H1 (cell line): ENCODE measurements at regions not wholly inside any gene's neighbourhood (a gene's known extent, or its start where the extent isn't known, plus 50 kb on each side); places are given as distances from the start of the nearest gene placed in this dataset.

ENCODE experiments used
- CTCF ChIA-PET: fragments of 300-600 bp; sonication (Branson Sonifier 250); formaldehyde crosslinking; loops from one replicate; lab custom pipeline; 2021; ENCODE audit not compliant: partially characterized antibody; lab: Charles Lee
- POLR2A ChIA-PET: fragments of 300-600 bp; sonication (Branson Sonifier 250); formaldehyde crosslinking; loops from one replicate; lab custom pipeline; 2021; ENCODE audit warnings: inconsistent platforms; ENCODE audit not compliant: partially characterized antibody; lab: Charles Lee
- DNase-seq, 2 experiments: peaks; one replicate each; pipeline versions ENCODE4 v3.0.0 to v3.0.0-alpha.2; 2010 to 2022; ENCODE audit warnings: low spot score in 2 of 2, low read depth in 1 of 2, mixed read lengths in 1 of 2
- FAIRE-seq: peaks from 2 replicates; lab custom pipeline; 2011; peaks lifted over from hg19 to GRCh38; lab: Jason Lieb, UNC
- H2AFZ ChIP-seq: 2 replicates; pipeline ENCODE4 v1.8.1; 2012; ENCODE audit warnings: low read length, inconsistent platforms
- H2AK5ac ChIP-seq: 2 replicates; pipeline ENCODE4 v1.6.1; 2013; ENCODE audit warnings: low read depth, low read length
- H2BK120ac ChIP-seq: replicated peaks from 2 replicates; pipeline ENCODE3; 2013; ENCODE audit warnings: low read depth, low read length, inconsistent platforms
- H2BK12ac ChIP-seq: 2 replicates; pipeline ENCODE4 v1.6.1; 2013; ENCODE audit warnings: low read depth, low read length
- H2BK15ac ChIP-seq: 2 replicates; pipeline ENCODE4 v1.6.1; 2013; ENCODE audit warnings: low read length
- H2BK20ac ChIP-seq: 2 replicates; pipeline ENCODE4 v1.6.1; 2013; ENCODE audit warnings: low read length
- H2BK5ac ChIP-seq: 2 replicates; pipeline ENCODE4 v1.6.1; 2013; ENCODE audit warnings: low read depth, low read length
- H3K14ac ChIP-seq: 2 replicates; pipeline ENCODE4 v1.6.1; 2013; ENCODE audit warnings: inconsistent platforms; ENCODE audit not compliant: insufficient read length
- H3K18ac ChIP-seq: 2 replicates; pipeline ENCODE4 v1.6.1; 2013; ENCODE audit warnings: low read length; ENCODE audit errors: extremely low read depth
- H3K23ac ChIP-seq: 2 replicates; pipeline ENCODE4 v1.6.1; 2013; ENCODE audit warnings: inconsistent platforms; ENCODE audit not compliant: insufficient read length
- H3K23me2 ChIP-seq: 2 replicates; pipeline ENCODE4 v1.6.1; 2013; ENCODE audit warnings: low read depth, low read length
- H3K27ac ChIP-seq: 2 replicates; pipeline ENCODE4 v1.6.1; 2011; ENCODE audit warnings: low read depth, low read length, inconsistent platforms
- H3K27me3 ChIP-seq, 4 experiments: replicated peaks in 1 of 4; 1 replicate in 1 of 4; 2 replicates in 3 of 4; pipeline versions ENCODE4 v1.6.1 to v1.8.1; 2011 to 2013; ENCODE audit warnings: low read length in 3 of 4, mild to moderate bottlenecking in 3 of 4, inconsistent platforms in 2 of 4, mixed read lengths in 2 of 4, moderate library complexity in 1 of 4; ENCODE audit not compliant: control insufficient read depth in 3 of 4, insufficient read depth in 3 of 4; ENCODE audit errors: extremely low read depth in 1 of 4
- H3K36me3 ChIP-seq, 4 experiments: 2 replicates each; pipeline versions ENCODE4 v1.6.1 to v1.8.1; 2011 to 2013; ENCODE audit warnings: mild to moderate bottlenecking in 4 of 4, low read length in 3 of 4, moderate library complexity in 2 of 4, control low read depth in 1 of 4, inconsistent platforms in 1 of 4; ENCODE audit not compliant: insufficient read depth in 4 of 4, control insufficient read depth in 2 of 4
- H3K4ac ChIP-seq: replicated peaks from 2 replicates; pipeline ENCODE3; 2013; ENCODE audit warnings: low read length, low read depth, mixed read lengths, inconsistent platforms; ENCODE audit not compliant: insufficient read length
- H3K4me1 ChIP-seq, 4 experiments: replicated peaks in 1 of 4; 1 replicate in 1 of 4; 2 replicates in 3 of 4; pipeline versions ENCODE4 v1.6.1 to v1.8.1; 2011 to 2013; ENCODE audit warnings: low read length in 3 of 4, inconsistent platforms in 2 of 4, mixed read lengths in 1 of 4; ENCODE audit not compliant: insufficient read depth in 4 of 4, control insufficient read depth in 3 of 4
- H3K4me2 ChIP-seq, 2 experiments: 2 replicates each; pipeline versions ENCODE4 v1.6.1 to v1.8.1; 2011 to 2013; ENCODE audit warnings: low read depth in 2 of 2, low read length in 2 of 2, control low read depth in 1 of 2, inconsistent platforms in 1 of 2, mild to moderate bottlenecking in 1 of 2; ENCODE audit not compliant: insufficient read depth in 1 of 2
- H3K4me3 ChIP-seq, 4 experiments: fragments of 200-600, 300-600 bp in 1 of 4; sonication (generic), shearing (Covaris generic), sonication (Bioruptor Twin) in 1 of 4; 2 replicates each; pipeline versions ENCODE4 v1.5.1 to v1.8.1; 2011 to 2016; ENCODE audit warnings: low read length in 4 of 4, low read depth in 3 of 4, control low read depth in 2 of 4, inconsistent platforms in 2 of 4, mild to moderate bottlenecking in 2 of 4, mixed read lengths in 1 of 4, moderate library complexity in 1 of 4; ENCODE audit not compliant: insufficient read depth in 2 of 4; ENCODE audit errors: extremely low read depth in 1 of 4
- H3K56ac ChIP-seq: replicated peaks from 2 replicates; pipeline ENCODE3; 2013; ENCODE audit warnings: low read depth, mild to moderate bottlenecking, mixed read lengths, low read length, inconsistent platforms; ENCODE audit not compliant: insufficient read length
- H3K79me1 ChIP-seq: 2 replicates; pipeline ENCODE4 v1.6.1; 2013; ENCODE audit warnings: low read depth, low read length, control low read depth
- H3K79me2 ChIP-seq, 2 experiments: 2 replicates each; pipeline versions ENCODE4 v1.6.1 to v1.8.1; 2012 to 2013; ENCODE audit warnings: low read length in 2 of 2, mild to moderate bottlenecking in 2 of 2, inconsistent platforms in 1 of 2; ENCODE audit not compliant: insufficient read depth in 2 of 2, control insufficient read depth in 1 of 2
- H3K9ac ChIP-seq, 4 experiments: replicated peaks in 1 of 4; 1 replicate in 1 of 4; 2 replicates in 3 of 4; pipeline versions ENCODE4 v1.6.1 to v1.8.1; 2011 to 2013; ENCODE audit warnings: low read depth in 3 of 4, low read length in 3 of 4, control low read depth in 2 of 4, mild to moderate bottlenecking in 2 of 4, moderate library complexity in 2 of 4, inconsistent platforms in 1 of 4; ENCODE audit errors: extremely low read depth in 1 of 4
- H3K9me3 ChIP-seq, 2 experiments: 2 replicates each; pipeline versions ENCODE4 v1.6.1 to v1.8.1; 2012 to 2013; ENCODE audit warnings: mild to moderate bottlenecking in 2 of 2, moderate library complexity in 2 of 2, control low read depth in 1 of 2, inconsistent platforms in 1 of 2, low read depth in 1 of 2, low read length in 1 of 2, mixed read lengths in 1 of 2; ENCODE audit not compliant: insufficient read depth in 2 of 2
- H4K20me1 ChIP-seq, 2 experiments: replicated peaks in 1 of 2; 2 replicates each; pipeline versions ENCODE3 to v1.8.1; 2011 to 2013; ENCODE audit warnings: inconsistent platforms in 2 of 2, low read length in 2 of 2, mild to moderate bottlenecking in 1 of 2; ENCODE audit not compliant: insufficient read depth in 2 of 2, control insufficient read depth in 1 of 2
- H4K5ac ChIP-seq: 2 replicates; pipeline ENCODE4 v1.6.1; 2013; ENCODE audit warnings: low read length, low read depth, mixed read lengths, inconsistent platforms; ENCODE audit not compliant: insufficient read length
- H4K8ac ChIP-seq: 2 replicates; pipeline ENCODE4 v1.8.0; 2013; ENCODE audit warnings: mild to moderate bottlenecking, moderate library complexity, low read length, inconsistent platforms; ENCODE audit not compliant: insufficient read depth; ENCODE audit errors: extremely low read depth
- H4K91ac ChIP-seq: replicated peaks from 2 replicates; pipeline ENCODE3; 2013; ENCODE audit warnings: low read length, mixed read lengths, inconsistent platforms; ENCODE audit not compliant: insufficient read length
- CBX5 ChIP-seq: fragments of 300-800, 300-1000 bp; sonication (generic); IDR thresholded peaks from 2 replicates; pipeline ENCODE4 v1.7.1; 2016; ENCODE audit warnings: antibody characterized with exemption, low read length, low read depth
- CBX8 ChIP-seq: fragments of 300-800, 300-1000 bp; sonication (generic); IDR thresholded peaks from 2 replicates; pipeline ENCODE4 v1.7.1; 2016; ENCODE audit warnings: low read depth, low read length, borderline replicate concordance
- KDM1A ChIP-seq: fragments of 200-600, 300-600 bp; sonication (generic); IDR thresholded peaks from 2 replicates; pipeline ENCODE4 v1.7.1; 2016; ENCODE audit warnings: mild to moderate bottlenecking, low read length, borderline replicate concordance
- PHF8 ChIP-seq: fragments of 200-600 bp; sonication (generic); conservative IDR thresholded peaks from 2 replicates; pipeline ENCODE4 v1.7.1; 2012; ENCODE audit warnings: low read depth, mild to moderate bottlenecking, inconsistent platforms, low read length, moderate library complexity
- SP4 ChIP-seq: IDR thresholded peaks from 2 replicates; pipeline ENCODE4 v1.6.1; 2012; ENCODE audit warnings: low read length, inconsistent platforms
- SRF ChIP-seq: IDR thresholded peaks from 2 replicates; pipeline ENCODE4 v1.6.1; 2011; ENCODE audit warnings: mild to moderate bottlenecking, low read depth, low read length, moderate library complexity
- SUZ12 ChIP-seq: fragments of 200-600 bp; sonication (generic); IDR thresholded peaks from 2 replicates; pipeline ENCODE4 v1.6.1; 2012; ENCODE audit warnings: mild to moderate bottlenecking, inconsistent platforms, low read length, moderate library complexity, mixed read lengths
- WGBS, 2 experiments: shearing (Covaris generic) in 1 of 2; methylation state at CpG; one replicate each; pipeline versions ENCODE4 v1.1.6 to v1.1.7; 2013 to 2015; ENCODE audit warnings: low lambda C conversion rate in 2 of 2, mixed read lengths in 2 of 2, inconsistent platforms in 1 of 2, low coverage in 1 of 2, missing lambda C conversion rate in 1 of 2; ENCODE audit not compliant: insufficient replicate concordance in 2 of 2, insufficient coverage in 1 of 2, insufficient read length in 1 of 2; ENCODE audit errors: extremely low coverage in 1 of 2, missing lambda C conversion rate in 1 of 2; 5-methylcytosine and 5-hydroxymethylcytosine counted together
- TF ChIP-seq, protein P1 (sequence below): IDR thresholded peaks from 2 replicates; pipeline ENCODE4 v1.6.1; 2012; ENCODE audit warnings: low read length, inconsistent platforms

DNA sequence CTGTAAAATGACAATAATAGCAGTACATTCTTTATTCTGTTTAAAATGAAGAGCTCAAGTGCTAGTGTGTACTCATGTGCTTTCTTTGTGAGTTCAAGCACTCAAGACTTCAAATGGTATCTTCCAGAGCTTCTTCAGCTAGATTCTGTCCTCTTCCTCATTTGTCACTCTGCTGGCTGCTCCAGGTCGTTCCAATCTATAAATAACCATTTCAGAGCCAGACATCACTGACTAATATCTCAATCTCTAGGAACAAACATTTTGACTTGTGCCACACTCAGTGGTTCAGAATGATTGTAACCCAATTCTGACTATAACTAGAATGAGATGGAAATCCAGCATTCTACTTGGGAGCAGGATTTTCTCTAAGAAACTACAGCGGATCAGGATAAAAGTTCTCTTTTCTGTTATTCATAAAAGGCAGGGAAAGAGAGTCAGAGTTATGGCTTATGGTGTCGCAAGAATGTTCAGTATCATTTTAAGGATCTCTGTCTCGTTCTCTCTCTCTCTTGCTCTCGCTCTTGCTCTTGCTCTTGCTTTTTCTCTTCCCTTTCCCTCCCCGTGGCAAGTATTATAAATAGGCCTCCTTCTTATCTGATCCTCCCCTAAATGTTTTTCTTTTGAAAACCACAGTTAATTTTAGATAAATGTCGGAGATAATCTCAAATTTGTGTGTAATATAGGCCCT, 116.3 kb upstream of the MAF start:
- no peak for DNase-seq
- FAIRE-seq = no peak
- H3K4me1 ChIP-seq = no peaks in the 10 kb centered on the region
- H2BK20ac ChIP-seq = no peak overlapping the region
- H3K4ac ChIP-seq = no peak overlapping the region
- no peak overlapping the region for H3K4me3 ChIP-seq
- H3K23me2 ChIP-seq = no peaks in the 10 kb centered on the region
- H4K5ac ChIP-seq = no peak overlapping the region
- 95% methylated on average over 7 of the region's 7 CpGs; no CpG with 5 or more reads in 1 of the 2 experiments for WGBS, 2 experiments
- H3K9ac ChIP-seq = no peak overlapping the region
- H4K8ac ChIP-seq = no peak overlapping the region
- H3K23ac ChIP-seq = no peak overlapping the region
- no peak overlapping the region for H3K27ac ChIP-seq
- no peak overlapping the region for H2BK15ac ChIP-seq
- no peaks in the 10 kb centered on the region for H3K79me1 ChIP-seq
- CTCF ChIA-PET = no interaction called here
- H3K4me2 ChIP-seq = no peak overlapping the region
- no peaks in the 10 kb centered on the region for H3K9me3 ChIP-seq
- no peak overlapping the region for H2BK12ac ChIP-seq
- TF ChIP-seq SUZ12 (no peak), KDM1A (no peak), SRF (no peak), PHF8 (no peak), CBX8 (no peak), SP4 (no peak), CBX5 (no peak)
- TF ChIP-seq, protein P1, sequence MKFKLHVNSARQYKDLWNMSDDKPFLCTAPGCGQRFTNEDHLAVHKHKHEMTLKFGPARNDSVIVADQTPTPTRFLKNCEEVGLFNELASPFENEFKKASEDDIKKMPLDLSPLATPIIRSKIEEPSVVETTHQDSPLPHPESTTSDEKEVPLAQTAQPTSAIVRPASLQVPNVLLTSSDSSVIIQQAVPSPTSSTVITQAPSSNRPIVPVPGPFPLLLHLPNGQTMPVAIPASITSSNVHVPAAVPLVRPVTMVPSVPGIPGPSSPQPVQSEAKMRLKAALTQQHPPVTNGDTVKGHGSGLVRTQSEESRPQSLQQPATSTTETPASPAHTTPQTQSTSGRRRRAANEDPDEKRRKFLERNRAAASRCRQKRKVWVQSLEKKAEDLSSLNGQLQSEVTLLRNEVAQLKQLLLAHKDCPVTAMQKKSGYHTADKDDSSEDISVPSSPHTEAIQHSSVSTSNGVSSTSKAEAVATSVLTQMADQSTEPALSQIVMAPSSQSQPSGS = no peak
- POLR2A ChIA-PET = no interaction called here
- H3K18ac ChIP-seq = no peak overlapping the region
- H4K91ac ChIP-seq = no peak overlapping the region
- no peak overlapping the region for H2AFZ ChIP-seq
- no peaks in the 10 kb centered on the region for H3K27me3 ChIP-seq
- H3K36me3 ChIP-seq = no peaks in the 10 kb centered on the region
- H3K56ac ChIP-seq = no peak overlapping the region
- H3K14ac ChIP-seq = no peak overlapping the region
- no peak overlapping the region for H2AK5ac ChIP-seq
- no peak overlapping the region for H2BK120ac ChIP-seq
- H2BK5ac ChIP-seq = no peak overlapping the region
- H4K20me1 ChIP-seq = no peaks in the 10 kb centered on the region
- no peaks in the 10 kb centered on the region for H3K79me2 ChIP-seq
